NCI-H460 (cell line): ENCODE measurements at regions not wholly inside any gene's neighbourhood (a gene's known extent, or its start where the extent isn't known, plus 50 kb on each side); places are given as distances from the start of the nearest gene placed in this dataset.

ENCODE experiments used
- DNase-seq: peaks from one replicate; pipeline ENCODE4 v3.0.0-alpha.2; 2016; ENCODE audit warnings: low read depth; ENCODE audit errors: extremely low read depth

- DNase-seq, result no peak
Measured at GRCh38 chr2:9681427-9681817, 50.6 kb upstream of the YWHAQ start.

- DNase-seq, result no peak
Measured at GRCh38 chr2:9685637-9686036, 54.8 kb upstream of the YWHAQ start.

GRCh38 chr2:9686061-9686460 lies 55.3 kb upstream of the YWHAQ start:
- no peak for DNase-seq

- no peak for DNase-seq
Measured at GRCh38 chr2:9690252-9690651, 59.5 kb upstream of the YWHAQ start.

GRCh38 chr2:9690716-9691498 lies 60.1 kb upstream of the YWHAQ start:
- DNase-seq, result no peak

GRCh38 chr2:9692456-9693195 lies 61.8 kb upstream of the YWHAQ start:
- no peak for DNase-seq

- DNase-seq, result no peak
Measured at GRCh38 chr2:9693196-9693491, 62.3 kb upstream of the YWHAQ start.

GRCh38 chr2:9693646-9694045 lies 62.8 kb upstream of the YWHAQ start:
- no peak for DNase-seq

GRCh38 chr2:9694661-9695234 lies 64.0 kb upstream of the YWHAQ start:
- no peak for DNase-seq

- DNase-seq, result no peak
Measured at GRCh38 chr2:9695941-9696340, 65.1 kb upstream of the YWHAQ start.

GRCh38 chr2:9696731-9697130 lies 65.9 kb upstream of the YWHAQ start:
- no peak for DNase-seq

- no peak for DNase-seq
Measured at GRCh38 chr2:9697909-9698308, 67.1 kb upstream of the YWHAQ start.

GRCh38 chr2:9699139-9700108 lies 68.6 kb upstream of the YWHAQ start:
- no peak for DNase-seq

GRCh38 chr2:9700109-9700495 lies 69.3 kb upstream of the YWHAQ start:
- DNase-seq, result no peak

GRCh38 chr2:9702604-9703084 lies 71.8 kb upstream of the YWHAQ start:
- no peak for DNase-seq

- peak; percentile 22 for DNase-seq
Measured at GRCh38 chr2:9703085-9703678, 72.4 kb upstream of the YWHAQ start.

- DNase-seq, result peak; percentile 30
Measured at GRCh38 chr2:9703701-9704221, 73.0 kb upstream of the YWHAQ start.

- no peak for DNase-seq
Measured at GRCh38 chr2:9704600-9704999, 73.8 kb upstream of the YWHAQ start.

- no peak for DNase-seq
Measured at GRCh38 chr2:9705196-9705595, 74.4 kb upstream of the YWHAQ start.

GRCh38 chr2:9707008-9707407 lies 76.2 kb upstream of the YWHAQ start:
- no peak for DNase-seq
